GM20000 (cell line): ENCODE measurements at regions not wholly inside any gene's neighbourhood (a gene's known extent, or its start where the extent isn't known, plus 50 kb on each side); places are given as distances from the start of the nearest gene placed in this dataset.

Source experiments
- DNase-seq: peaks from one replicate; pipeline ENCODE4 v3.0.0; 2012; ENCODE audit warnings: low spot score
- TF ChIP-seq, protein P1 (sequence below): IDR thresholded peaks from 2 replicates; pipeline ENCODE4 v1.5.1; 2012; ENCODE audit warnings: mild to moderate bottlenecking, control low read depth; ENCODE audit errors: extremely low read depth, missing control alignments

DNA sequence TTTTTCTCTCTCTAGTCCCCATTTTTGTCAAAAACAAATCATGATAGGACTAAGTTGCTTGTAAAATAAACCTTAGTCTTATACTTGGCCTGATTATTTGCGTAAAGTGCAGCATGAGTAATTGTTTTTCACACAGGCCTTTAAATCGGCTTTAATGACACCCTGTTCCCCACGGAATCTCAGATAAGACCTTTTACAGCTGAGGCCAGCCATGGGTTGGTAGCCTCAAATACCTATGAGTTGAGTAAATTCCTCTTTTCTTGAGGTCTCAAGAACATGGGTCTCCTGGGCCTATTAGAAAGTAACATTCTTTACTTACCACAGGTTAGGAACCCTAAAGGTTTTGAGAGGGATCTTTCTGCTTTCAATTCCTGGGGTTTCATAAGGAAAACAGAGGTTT is 761.0 kb upstream of the PHF14 start:
- DNase-seq: no peak
- TF ChIP-seq, protein P1, sequence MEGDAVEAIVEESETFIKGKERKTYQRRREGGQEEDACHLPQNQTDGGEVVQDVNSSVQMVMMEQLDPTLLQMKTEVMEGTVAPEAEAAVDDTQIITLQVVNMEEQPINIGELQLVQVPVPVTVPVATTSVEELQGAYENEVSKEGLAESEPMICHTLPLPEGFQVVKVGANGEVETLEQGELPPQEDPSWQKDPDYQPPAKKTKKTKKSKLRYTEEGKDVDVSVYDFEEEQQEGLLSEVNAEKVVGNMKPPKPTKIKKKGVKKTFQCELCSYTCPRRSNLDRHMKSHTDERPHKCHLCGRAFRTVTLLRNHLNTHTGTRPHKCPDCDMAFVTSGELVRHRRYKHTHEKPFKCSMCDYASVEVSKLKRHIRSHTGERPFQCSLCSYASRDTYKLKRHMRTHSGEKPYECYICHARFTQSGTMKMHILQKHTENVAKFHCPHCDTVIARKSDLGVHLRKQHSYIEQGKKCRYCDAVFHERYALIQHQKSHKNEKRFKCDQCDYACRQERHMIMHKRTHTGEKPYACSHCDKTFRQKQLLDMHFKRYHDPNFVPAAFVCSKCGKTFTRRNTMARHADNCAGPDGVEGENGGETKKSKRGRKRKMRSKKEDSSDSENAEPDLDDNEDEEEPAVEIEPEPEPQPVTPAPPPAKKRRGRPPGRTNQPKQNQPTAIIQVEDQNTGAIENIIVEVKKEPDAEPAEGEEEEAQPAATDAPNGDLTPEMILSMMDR: no peak

DNA sequence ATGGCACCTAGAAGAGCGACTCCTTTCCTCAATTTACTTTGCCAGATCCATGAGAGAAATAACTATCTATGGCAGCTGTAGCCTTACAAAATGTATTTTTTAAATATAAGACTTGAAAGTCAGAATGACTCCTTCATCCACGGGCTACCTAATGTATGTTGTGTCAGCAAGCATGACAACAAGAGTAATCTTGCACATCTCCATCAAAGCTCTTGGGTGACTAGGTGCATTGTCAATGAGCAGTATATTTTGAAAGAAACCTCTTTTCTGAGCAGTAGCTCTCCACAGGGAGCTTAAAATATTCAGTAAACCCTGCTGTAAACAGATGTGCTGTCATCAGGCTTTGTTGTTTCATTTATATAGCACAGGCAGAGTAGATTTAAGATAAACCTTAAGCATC is 757.2 kb upstream of the PHF14 start:
- DNase-seq: no peak
- TF ChIP-seq, protein P1: no peak

DNA sequence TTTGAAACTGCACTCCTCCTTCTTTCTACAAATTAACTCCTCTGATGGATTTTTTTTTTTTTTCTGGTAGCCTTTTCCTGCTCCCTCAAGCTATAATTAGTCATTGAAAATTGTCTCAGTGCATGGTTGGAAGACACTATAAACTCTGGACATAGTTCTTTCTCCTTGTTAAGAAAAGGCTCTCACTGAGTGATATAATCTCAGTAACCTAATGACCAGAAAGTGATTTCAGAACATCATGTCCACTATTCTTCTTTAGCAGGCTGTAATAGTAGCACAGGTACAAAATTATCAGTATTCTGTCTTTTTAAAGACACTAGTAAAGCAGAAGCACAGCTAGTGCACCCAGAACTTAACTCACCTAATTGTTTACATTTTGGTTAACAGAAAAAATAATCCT is 752.6 kb upstream of the PHF14 start:
- TF ChIP-seq, protein P1: no peak
- DNase-seq: no peak

DNA sequence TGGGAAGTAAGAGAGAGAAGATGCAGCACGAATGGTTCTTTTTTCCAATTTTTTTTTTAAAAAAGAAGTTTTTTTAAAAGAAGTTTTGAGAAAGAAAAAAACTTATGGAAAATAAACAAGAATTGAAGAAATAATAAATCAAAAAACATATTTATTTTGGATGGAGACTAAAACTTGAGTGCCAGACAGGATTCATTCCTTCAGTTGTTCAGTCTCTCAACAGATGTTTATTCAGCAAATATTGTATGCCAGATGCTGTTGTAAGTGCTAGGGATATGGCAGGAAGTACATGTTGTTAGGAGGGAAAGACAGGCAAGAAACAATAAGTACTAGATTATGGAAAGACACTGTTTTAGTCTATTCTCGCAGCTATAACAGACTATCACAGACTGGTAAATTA is 750.7 kb upstream of the PHF14 start:
- no peak for DNase-seq
- TF ChIP-seq, protein P1: no peak

DNA sequence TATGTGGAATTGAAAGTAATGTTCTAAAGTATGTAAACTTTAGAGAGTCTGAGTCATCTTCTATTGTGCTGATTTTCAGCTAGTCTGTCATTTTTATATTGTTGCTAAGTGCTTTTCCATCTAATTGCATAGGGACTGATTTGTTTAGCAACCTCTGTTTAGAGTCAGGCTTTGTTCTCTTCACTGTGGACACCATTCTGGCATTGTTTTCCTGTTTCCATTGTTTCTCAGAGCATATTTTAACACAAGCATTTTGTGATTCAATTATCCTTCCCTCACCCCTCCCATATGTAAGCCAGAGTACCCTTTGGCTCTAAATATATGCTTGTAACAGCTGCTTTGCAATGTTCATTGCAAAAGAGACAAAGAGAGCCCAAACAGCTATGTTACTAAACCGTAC is 748.4 kb upstream of the PHF14 start:
- DNase-seq: no peak
- TF ChIP-seq, protein P1: no peak

DNA sequence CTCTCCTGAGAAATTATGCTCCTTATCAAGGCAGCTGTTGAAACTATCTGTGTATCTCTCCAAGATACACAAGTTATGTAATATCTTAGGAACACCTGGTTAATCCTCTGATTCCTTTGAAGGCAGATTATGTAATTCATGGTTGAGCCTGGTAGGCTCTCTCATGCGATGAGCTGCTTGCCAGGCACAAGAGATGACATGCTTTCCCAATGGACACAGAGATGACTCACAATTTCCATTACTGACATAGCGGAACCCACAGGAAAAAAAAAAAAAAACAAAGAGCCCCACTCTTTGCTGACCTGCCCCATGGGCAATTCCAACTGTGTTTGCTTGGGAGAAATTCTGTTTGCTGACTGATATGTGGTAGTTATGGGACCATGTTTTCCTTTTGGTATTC is 736.4 kb upstream of the PHF14 start:
- no peak for DNase-seq

DNA sequence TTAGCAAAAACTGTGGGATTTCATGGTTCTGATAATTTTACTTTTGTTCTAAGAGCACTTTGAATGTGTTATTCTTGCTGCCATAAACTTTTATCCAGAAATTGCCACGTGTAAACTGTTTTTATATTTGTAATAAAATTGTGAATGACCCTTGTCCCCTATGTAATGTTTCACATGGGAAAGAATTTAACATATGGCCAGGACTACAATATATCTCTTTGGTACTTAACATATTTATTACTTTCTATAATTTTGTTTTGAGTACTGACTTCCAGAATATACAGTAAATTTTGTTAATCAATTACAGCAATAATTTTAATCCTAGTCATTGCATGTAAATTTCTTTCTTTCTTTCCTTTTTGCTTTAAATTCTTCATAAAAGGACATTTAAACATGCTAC is 735.0 kb upstream of the PHF14 start:
- TF ChIP-seq, protein P1: no peak
- no peak for DNase-seq

More for the DNA sequence above, 736.4 kb upstream of the PHF14 start:
- TF ChIP-seq, protein P1: no peak
